ENCODE measurements at regions not wholly inside any gene's neighbourhood (a gene's known extent, or its start where the extent isn't known, plus 50 kb on each side); places are given as distances from the start of the nearest gene placed in this dataset.

DNA sequence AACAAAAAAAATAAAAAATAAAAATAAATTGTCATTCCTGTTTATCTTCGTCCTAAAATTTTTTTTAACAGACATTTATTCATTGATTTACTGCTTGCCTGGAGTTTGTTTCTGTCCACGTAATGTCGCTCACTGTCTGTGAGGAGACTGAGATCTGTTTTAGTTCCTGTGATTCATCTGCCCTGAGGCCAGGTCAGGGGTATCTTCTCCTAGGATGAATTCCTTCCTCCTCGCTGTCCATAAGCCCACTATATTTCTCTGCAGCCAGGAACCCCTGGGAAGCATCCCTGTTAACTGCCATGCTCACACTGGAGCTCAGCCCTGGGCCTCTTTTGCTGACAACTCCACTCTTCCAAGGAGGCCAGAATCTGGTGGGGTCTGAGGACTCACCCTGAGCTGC, 682.0 kb downstream of the MTRR start:
- H3K14ac ChIP-seq (ENCODE audit: insufficient read length) = no peak overlapping the region
- 91% methylated on average over 4 of the region's 4 CpGs; no CpG with 5 or more reads in 1 of the 2 experiments for WGBS, 2 experiments (ENCODE audit: extremely low coverage in 1 of 2, insufficient coverage in 1 of 2, insufficient read length in 1 of 2, insufficient replicate concordance in 2 of 2, low coverage in 1 of 2, low lambda C conversion rate in 2 of 2, missing lambda C conversion rate in 1 of 2)
- no peak for TF ChIP-seq POLR2AphosphoS5 (IDR thresholded peaks at IDR 0.05; ENCODE audit: low read depth, low read length)
- no peak for TF ChIP-seq GABPA (IDR thresholded peaks at IDR 0.05; ENCODE audit: borderline replicate concordance, insufficient read depth, low read length)
- TF ChIP-seq KDM4A (IDR thresholded peaks at IDR 0.05; ENCODE audit: low read depth, low read length, severe bottlenecking) = no peak
- TF ChIP-seq GTF2F1 (IDR thresholded peaks at IDR 0.05; ENCODE audit: borderline replicate concordance, low read depth, low read length) = no peak
- no peak for TF ChIP-seq RNF2 (IDR thresholded peaks at IDR 0.05; ENCODE audit: borderline replicate concordance, low read depth, low read length, missing control alignments, poor library complexity, severe bottlenecking)
- TF ChIP-seq, protein P1, sequence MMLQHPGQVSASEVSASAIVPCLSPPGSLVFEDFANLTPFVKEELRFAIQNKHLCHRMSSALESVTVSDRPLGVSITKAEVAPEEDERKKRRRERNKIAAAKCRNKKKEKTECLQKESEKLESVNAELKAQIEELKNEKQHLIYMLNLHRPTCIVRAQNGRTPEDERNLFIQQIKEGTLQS (IDR thresholded peaks at IDR 0.05; ENCODE audit: insufficient read depth, low read depth, low read length) = no peak

More for the DNA sequence above, 682.0 kb downstream of the MTRR start:
- Histone ChIP-seq H4K91ac (replicated peaks; ENCODE audit: insufficient read length, low read length) (no peak overlapping the region), H2BK120ac (replicated peaks; ENCODE audit: low read depth, low read length) (no peak overlapping the region), H3K9ac (replicated peaks in 1 of 4; ENCODE audit: extremely low read depth in 1 of 4, low read depth in 3 of 4, low read length in 3 of 4) (no peak overlapping the region), H3K79me1 (ENCODE audit: low read depth, low read length) (no peaks in the 10 kb centered on the region), H3K9me3 (ENCODE audit: insufficient read depth in 2 of 2, low read depth in 1 of 2, low read length in 1 of 2) (peaks cover 3 to 4% of the 10 kb centered on the region in 2 experiments; a peak in 2 of 4 replicates), H3K4ac (replicated peaks; ENCODE audit: insufficient read length, low read depth, low read length) (no peak overlapping the region), H3K18ac (ENCODE audit: extremely low read depth, low read length) (no peak overlapping the region), H3K27ac (ENCODE audit: low read depth, low read length) (no peak overlapping the region), H3K23me2 (ENCODE audit: low read depth, low read length) (no peaks in the 10 kb centered on the region), H3K4me3 (ENCODE audit: extremely low read depth in 1 of 4, insufficient read depth in 2 of 4, low read depth in 3 of 4, low read length in 4 of 4) (no peak overlapping the region), H3K27me3 (replicated peaks in 1 of 4; ENCODE audit: control insufficient read depth in 3 of 4, extremely low read depth in 1 of 4, insufficient read depth in 3 of 4, low read length in 3 of 4) (no peaks in the 10 kb centered on the region), H3K36me3 (ENCODE audit: control insufficient read depth in 2 of 4, insufficient read depth in 4 of 4, low read length in 3 of 4) (no peaks in the 10 kb centered on the region), H2BK12ac (ENCODE audit: low read depth, low read length) (no peak overlapping the region), H4K20me1 (replicated peaks in 1 of 2; ENCODE audit: control insufficient read depth in 1 of 2, insufficient read depth in 2 of 2, low read length in 2 of 2) (no peaks in the 10 kb centered on the region), H2AK5ac (ENCODE audit: low read depth, low read length) (no peak overlapping the region), H3K79me2 (ENCODE audit: control insufficient read depth in 1 of 2, insufficient read depth in 2 of 2, low read length in 2 of 2) (no peaks in the 10 kb centered on the region), H3K56ac (replicated peaks; ENCODE audit: insufficient read length, low read depth, low read length) (no peak overlapping the region), H2AFZ (ENCODE audit: low read length) (no peak overlapping the region), H2BK20ac (ENCODE audit: low read length) (no peak overlapping the region), H3K4me2 (ENCODE audit: insufficient read depth in 1 of 2, low read depth in 2 of 2, low read length in 2 of 2) (no peak overlapping the region), H4K8ac (ENCODE audit: extremely low read depth, insufficient read depth, low read length) (no peak overlapping the region), H2BK5ac (ENCODE audit: low read depth, low read length) (no peak overlapping the region), H4K5ac (ENCODE audit: insufficient read length, low read depth, low read length) (no peak overlapping the region), H2BK15ac (ENCODE audit: low read length) (no peak overlapping the region), H3K23ac (ENCODE audit: insufficient read length) (no peak overlapping the region), H3K4me1 (replicated peaks in 1 of 4; ENCODE audit: control insufficient read depth in 3 of 4, insufficient read depth in 4 of 4, low read length in 3 of 4) (no peaks in the 10 kb centered on the region)
- FAIRE-seq (no peak), DNase-seq (ENCODE audit: low read depth in 1 of 2, low spot score in 2 of 2) (no peak)
- ChIA-PET CTCF (ENCODE audit: partially characterized antibody) (interaction anchor here (0.7 to 1.1 kb wide), 2 partner anchors 27 to 83 kb away, joined by 3 read pairs; no protein-coding TSS in a partner anchor), POLR2A (ENCODE audit: partially characterized antibody) (no interaction called here)

Data from H1 (cell line).